GM23338 (cell line): ENCODE measurements at regions not wholly inside any gene's neighbourhood (a gene's known extent, or its start where the extent isn't known, plus 50 kb on each side); places are given as distances from the start of the nearest gene placed in this dataset.

ENCODE experiments used
- ATAC-seq: fragments of 200-7000 bp; cut with Tn5 transposase; 3 replicates; pipeline ENCODE4 v1.9.1; 2020
- DNase-seq: peaks from one replicate; pipeline ENCODE4 v3.0.0-alpha.2; 2015; ENCODE audit warnings: low spot score
- H2AFZ ChIP-seq: fragments of 200-600 bp; sonication (generic); 2 replicates; pipeline ENCODE4 v1.8.0; 2016; ENCODE audit warnings: antibody characterized with exemption, mild to moderate bottlenecking, moderate library complexity
- H3F3A ChIP-seq: fragments of 200-600 bp; sonication (generic); replicated peaks from 2 replicates; pipeline ENCODE4 v1.8.0; 2017; ENCODE audit warnings: antibody characterized with exemption, mixed run types, low read depth
- H3K27ac ChIP-seq: fragments of 200-600 bp; sonication (generic); 2 replicates; pipeline ENCODE4 v1.6.1; 2016; ENCODE audit warnings: low read depth
- H3K27me3 ChIP-seq: fragments of 200-600 bp; sonication (generic); 2 replicates; pipeline ENCODE4 v1.8.0; 2016; ENCODE audit warnings: mild to moderate bottlenecking, mixed run types, moderate library complexity; ENCODE audit not compliant: insufficient read depth
- H3K36me3 ChIP-seq: fragments of 200-600 bp; sonication (generic); 2 replicates; pipeline ENCODE4 v1.8.0; 2016; ENCODE audit warnings: mild to moderate bottlenecking; ENCODE audit not compliant: insufficient read depth
- H3K4me1 ChIP-seq: fragments of 200-600 bp; sonication (generic); 2 replicates; pipeline ENCODE4 v1.8.0; 2016; ENCODE audit warnings: mild to moderate bottlenecking, moderate library complexity; ENCODE audit not compliant: insufficient read depth
- H3K4me2 ChIP-seq: fragments of 200-600 bp; sonication (generic); 2 replicates; pipeline ENCODE4 v1.7.1; 2017; ENCODE audit warnings: mixed run types
- H3K4me3 ChIP-seq: fragments of 200-600 bp; sonication (generic); 2 replicates; pipeline ENCODE4 v1.6.1; 2016; ENCODE audit warnings: mixed run types
- H3K79me2 ChIP-seq: fragments of 200-600 bp; sonication (generic); replicated peaks from 2 replicates; pipeline ENCODE4 v1.8.0; 2017; ENCODE audit warnings: mild to moderate bottlenecking; ENCODE audit not compliant: insufficient read depth
- H3K9me2 ChIP-seq: fragments of 200-600 bp; sonication (generic); 2 replicates; pipeline ENCODE4 v1.8.0; 2017; ENCODE audit not compliant: insufficient read depth
- H4K20me1 ChIP-seq: fragments of 200-600 bp; sonication (generic); replicated peaks from 2 replicates; pipeline ENCODE4 v1.8.0; 2017; ENCODE audit warnings: mild to moderate bottlenecking; ENCODE audit not compliant: insufficient read depth
- H3K27ac Mint-ChIP-seq: 2 replicates; pipeline ENCODE4 v1.8.0; 2020; ENCODE audit warnings: inconsistent platforms, mild to moderate bottlenecking, moderate library complexity, mixed read lengths
- H3K27me3 Mint-ChIP-seq: 3 replicates; pipeline ENCODE4 v1.8.0; 2022; ENCODE audit warnings: low read depth, mild to moderate bottlenecking, moderate library complexity, mixed read lengths, inconsistent platforms; ENCODE audit not compliant: insufficient read depth, poor library complexity
- H3K36me3 Mint-ChIP-seq: 3 replicates; pipeline ENCODE4 v1.8.0; 2021; ENCODE audit warnings: low read depth, mild to moderate bottlenecking, inconsistent platforms, moderate library complexity, mixed read lengths
- H3K4me1 Mint-ChIP-seq: 3 replicates; pipeline ENCODE4 v1.8.0; 2020; ENCODE audit warnings: mild to moderate bottlenecking, inconsistent platforms, mixed read lengths
- H3K4me3 Mint-ChIP-seq: 3 replicates; pipeline ENCODE4 v1.8.0; 2021; ENCODE audit warnings: moderate library complexity, mild to moderate bottlenecking, inconsistent platforms, mixed read lengths
- H3K9me3 Mint-ChIP-seq: 3 replicates; pipeline ENCODE4 v1.8.0; 2020; ENCODE audit warnings: moderate library complexity, mild to moderate bottlenecking, inconsistent platforms, mixed read lengths
- CREB1 ChIP-seq: fragments of 250-450 bp; sonication (Bioruptor Pico); IDR thresholded peaks from 2 replicates; pipeline ENCODE4 v1.5.0; 2020; ENCODE audit warnings: low read depth, mild to moderate bottlenecking, moderate library complexity
- EZH2 ChIP-seq: fragments of 200-600 bp; sonication (generic); IDR thresholded peaks from one replicate; pipeline ENCODE4 v1.8.0; 2017; ENCODE audit warnings: antibody characterized with exemption, mild to moderate bottlenecking, low read depth; ENCODE audit not compliant: unreplicated experiment
- EZH2phosphoT487 ChIP-seq: fragments of 200-600 bp; sonication (generic); IDR thresholded peaks from one replicate; pipeline ENCODE4 v1.8.1; 2018; ENCODE audit warnings: antibody characterized with exemption; ENCODE audit not compliant: unreplicated experiment
- JUNB ChIP-seq: IDR thresholded peaks from one replicate; pipeline ENCODE4 v1.6.1; 2016; ENCODE audit warnings: antibody characterized with exemption; ENCODE audit not compliant: unreplicated experiment
- NANOG ChIP-seq: IDR thresholded peaks from 2 replicates; pipeline ENCODE4 v1.6.1; 2016; ENCODE audit warnings: antibody characterized with exemption, borderline replicate concordance
- POLR2AphosphoS5 ChIP-seq: IDR thresholded peaks from 2 replicates; pipeline ENCODE4 v1.6.1; 2016; ENCODE audit warnings: antibody characterized with exemption, low read depth
- REST ChIP-seq: IDR thresholded peaks from one replicate; pipeline ENCODE4 v1.6.1; 2018; ENCODE audit warnings: antibody characterized with exemption; ENCODE audit not compliant: unreplicated experiment
- STAT1 ChIP-seq: IDR thresholded peaks from one replicate; pipeline ENCODE4 v1.6.1; 2016; ENCODE audit warnings: antibody characterized with exemption; ENCODE audit not compliant: unreplicated experiment
- ZNF114 ChIP-seq: fragments of 250-450 bp; sonication (Bioruptor Pico); IDR thresholded peaks from 2 replicates; pipeline ENCODE4 v1.5.0; 2020; ENCODE audit warnings: mild to moderate bottlenecking, moderate library complexity
- ZNF331 ChIP-seq: fragments of 250-450 bp; sonication (Bioruptor Pico); IDR thresholded peaks from 2 replicates; pipeline ENCODE4 v1.5.0; 2020; ENCODE audit warnings: low read depth, mild to moderate bottlenecking, moderate library complexity
- ZNF462 ChIP-seq: fragments of 250-450 bp; sonication (Bioruptor Pico); IDR thresholded peaks from 2 replicates; pipeline ENCODE4 v1.5.0; 2020; ENCODE audit warnings: mild to moderate bottlenecking, moderate library complexity
- TF ChIP-seq, protein P1 (sequence below), 2 experiments: fragments of 200-600 bp in 1 of 2; sonication (generic) in 1 of 2; conservative IDR thresholded peaks; 2 replicates each; pipeline versions ENCODE4 v1.5.1 to v1.6.1; 2016 to 2017; ENCODE audit warnings: antibody characterized with exemption in 2 of 2, low read depth in 2 of 2, mild to moderate bottlenecking in 2 of 2, moderate library complexity in 1 of 2
- TF ChIP-seq, protein P2 (sequence below): IDR thresholded peaks from 2 replicates; pipeline ENCODE4 v1.6.1; 2016; ENCODE audit warnings: antibody characterized with exemption

GRCh38 chr11:104325093-104325492 is 161.1 kb upstream of the PDGFD start:
- no peaks in the 10 kb centered on the region for H4K20me1 ChIP-seq
- no peak overlapping the region for H3K4me3 Mint-ChIP-seq
- TF ChIP-seq JUNB: no peak
- no peak for TF ChIP-seq ZNF462
- no peak for TF ChIP-seq EZH2phosphoT487
- no peak for TF ChIP-seq EZH2
- TF ChIP-seq STAT1: no peak
- no peak for TF ChIP-seq POLR2AphosphoS5
- no peak for TF ChIP-seq REST
- TF ChIP-seq CREB1 (CRISPR knock-in tag): no peak
- no peak for TF ChIP-seq ZNF114 (CRISPR knock-in tag)
- TF ChIP-seq, protein P1, sequence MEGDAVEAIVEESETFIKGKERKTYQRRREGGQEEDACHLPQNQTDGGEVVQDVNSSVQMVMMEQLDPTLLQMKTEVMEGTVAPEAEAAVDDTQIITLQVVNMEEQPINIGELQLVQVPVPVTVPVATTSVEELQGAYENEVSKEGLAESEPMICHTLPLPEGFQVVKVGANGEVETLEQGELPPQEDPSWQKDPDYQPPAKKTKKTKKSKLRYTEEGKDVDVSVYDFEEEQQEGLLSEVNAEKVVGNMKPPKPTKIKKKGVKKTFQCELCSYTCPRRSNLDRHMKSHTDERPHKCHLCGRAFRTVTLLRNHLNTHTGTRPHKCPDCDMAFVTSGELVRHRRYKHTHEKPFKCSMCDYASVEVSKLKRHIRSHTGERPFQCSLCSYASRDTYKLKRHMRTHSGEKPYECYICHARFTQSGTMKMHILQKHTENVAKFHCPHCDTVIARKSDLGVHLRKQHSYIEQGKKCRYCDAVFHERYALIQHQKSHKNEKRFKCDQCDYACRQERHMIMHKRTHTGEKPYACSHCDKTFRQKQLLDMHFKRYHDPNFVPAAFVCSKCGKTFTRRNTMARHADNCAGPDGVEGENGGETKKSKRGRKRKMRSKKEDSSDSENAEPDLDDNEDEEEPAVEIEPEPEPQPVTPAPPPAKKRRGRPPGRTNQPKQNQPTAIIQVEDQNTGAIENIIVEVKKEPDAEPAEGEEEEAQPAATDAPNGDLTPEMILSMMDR (conservative IDR thresholded peaks at IDR 0.05; ENCODE audit: low read depth in 2 of 2): no peak
- TF ChIP-seq, protein P2, sequence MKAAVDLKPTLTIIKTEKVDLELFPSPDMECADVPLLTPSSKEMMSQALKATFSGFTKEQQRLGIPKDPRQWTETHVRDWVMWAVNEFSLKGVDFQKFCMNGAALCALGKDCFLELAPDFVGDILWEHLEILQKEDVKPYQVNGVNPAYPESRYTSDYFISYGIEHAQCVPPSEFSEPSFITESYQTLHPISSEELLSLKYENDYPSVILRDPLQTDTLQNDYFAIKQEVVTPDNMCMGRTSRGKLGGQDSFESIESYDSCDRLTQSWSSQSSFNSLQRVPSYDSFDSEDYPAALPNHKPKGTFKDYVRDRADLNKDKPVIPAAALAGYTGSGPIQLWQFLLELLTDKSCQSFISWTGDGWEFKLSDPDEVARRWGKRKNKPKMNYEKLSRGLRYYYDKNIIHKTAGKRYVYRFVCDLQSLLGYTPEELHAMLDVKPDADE: no peak
- no peak for TF ChIP-seq NANOG
- no peak for TF ChIP-seq ZNF331 (CRISPR knock-in tag)
- no peak overlapping the region for H3K27ac Mint-ChIP-seq
- no peak for ATAC-seq
- H3K9me2 ChIP-seq: peaks cover 11% of the 10 kb centered on the region; the same call in 1 of the 2 replicates
- H3K27me3 ChIP-seq: no peaks in the 10 kb centered on the region
- H3K9me3 Mint-ChIP-seq: no peaks in the 10 kb centered on the region; the same call in 2 of the 3 replicates
- no peaks in the 10 kb centered on the region for H3K27me3 Mint-ChIP-seq
- DNase-seq: no peak
- H3K4me2 ChIP-seq: no peak overlapping the region
- H3F3A ChIP-seq: no peaks in the 10 kb centered on the region
- H2AFZ ChIP-seq: no peak overlapping the region
- H3K4me1 Mint-ChIP-seq: no peaks in the 10 kb centered on the region
- H3K36me3 ChIP-seq: peaks cover 5% of the 10 kb centered on the region; the same call in 1 of the 2 replicates
- H3K27ac ChIP-seq: no peak overlapping the region
- H3K4me3 ChIP-seq: no peak overlapping the region
- H3K36me3 Mint-ChIP-seq: no peaks in the 10 kb centered on the region
- H3K79me2 ChIP-seq: no peaks in the 10 kb centered on the region
- no peaks in the 10 kb centered on the region for H3K4me1 ChIP-seq
